Stimulated activated CD4-positive, alpha-beta T cell treated with anti-CD3 and anti-CD28 coated beads, Interleukin-1b, Interleukin-23, amount 100 ng/mL, for 1 hour (primary cell): ENCODE measurements at regions not wholly inside any gene's neighbourhood (a gene's known extent, or its start where the extent isn't known, plus 50 kb on each side); places are given as distances from the start of the nearest gene placed in this dataset.

ENCODE experiments used
- DNase-seq, 2 donors: peaks; one replicate each; pipeline ENCODE4 v3.0.0-alpha.2; 2020; ENCODE audit warnings: low read depth in 2 of 2

DNA sequence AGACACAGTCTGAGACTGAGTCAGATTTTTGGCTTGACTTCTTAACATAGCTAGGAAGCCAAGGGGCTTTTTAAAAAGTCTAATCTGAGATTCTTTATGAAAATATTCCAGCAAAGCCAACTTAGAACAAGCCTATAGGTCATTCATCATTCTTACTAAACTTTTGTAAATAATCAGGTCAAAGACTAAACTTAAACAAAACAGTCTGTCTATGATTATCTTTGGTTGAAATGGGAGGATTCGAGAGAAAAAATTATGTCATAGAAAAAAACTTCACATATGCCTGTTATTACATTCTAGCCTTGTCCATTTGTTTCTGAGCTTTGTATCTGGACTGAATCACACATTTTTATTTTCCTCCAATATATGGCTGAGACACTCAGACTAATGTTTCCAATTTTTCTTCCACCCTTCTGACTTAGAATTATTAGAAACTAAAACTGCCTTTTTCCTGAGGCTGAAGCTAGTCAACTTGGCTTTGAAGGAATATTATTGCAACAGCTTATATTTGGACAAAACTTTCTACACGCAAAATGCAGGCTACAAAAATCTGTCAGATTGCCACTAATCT lies 83.3 kb downstream of the ETS2 start:
- no peak for DNase-seq

DNA sequence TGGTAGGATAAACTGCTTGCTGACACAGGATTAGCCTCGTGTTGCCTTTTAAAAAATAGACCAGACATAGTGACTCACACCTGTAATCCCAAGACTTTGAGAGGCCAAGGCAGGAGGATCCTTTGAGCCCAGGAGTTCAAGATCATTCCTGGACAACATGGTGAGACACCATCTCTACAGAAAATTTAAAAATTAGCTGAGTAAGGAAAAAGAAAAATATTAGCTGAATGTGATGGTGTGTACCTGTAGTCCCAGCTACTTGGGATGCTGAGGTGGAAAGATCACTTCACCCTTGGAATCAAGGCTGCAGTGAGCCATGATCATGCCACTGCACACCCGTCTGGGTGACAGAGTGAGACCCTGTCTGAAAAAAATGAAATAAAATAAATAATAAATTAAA lies 82.0 kb downstream of the ETS2 start:
- DNase-seq: no peak

DNA sequence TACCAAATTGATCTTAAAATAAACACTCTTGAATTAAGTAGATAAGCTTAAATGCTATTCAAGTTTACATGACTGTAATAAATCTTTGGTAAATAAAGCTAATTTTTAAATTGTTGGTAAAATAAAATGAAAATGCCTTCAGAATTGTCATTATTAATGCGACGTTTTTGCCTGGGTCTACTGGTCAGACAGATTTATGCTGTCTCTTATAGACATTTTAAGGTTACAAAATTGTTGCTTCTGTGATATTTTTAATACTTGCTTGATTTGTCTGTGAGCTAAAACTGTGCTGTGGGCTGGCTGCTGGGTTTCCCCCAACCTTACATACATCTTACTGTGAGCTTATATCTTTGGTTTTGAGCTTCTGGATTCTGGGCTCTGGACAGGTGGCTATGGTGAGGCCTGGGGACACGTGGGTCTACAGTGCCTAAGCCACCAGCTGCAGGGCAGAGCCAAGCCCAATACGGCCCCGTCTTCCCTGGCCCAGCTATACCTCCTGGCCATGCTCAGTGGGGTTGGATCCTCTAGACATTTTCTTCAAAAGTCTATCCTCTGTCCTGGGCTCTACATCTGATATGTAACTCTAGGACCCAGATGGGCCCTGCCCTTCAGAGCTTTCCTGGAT lies 81.4 kb downstream of the ETS2 start:
- no peak for DNase-seq

DNA sequence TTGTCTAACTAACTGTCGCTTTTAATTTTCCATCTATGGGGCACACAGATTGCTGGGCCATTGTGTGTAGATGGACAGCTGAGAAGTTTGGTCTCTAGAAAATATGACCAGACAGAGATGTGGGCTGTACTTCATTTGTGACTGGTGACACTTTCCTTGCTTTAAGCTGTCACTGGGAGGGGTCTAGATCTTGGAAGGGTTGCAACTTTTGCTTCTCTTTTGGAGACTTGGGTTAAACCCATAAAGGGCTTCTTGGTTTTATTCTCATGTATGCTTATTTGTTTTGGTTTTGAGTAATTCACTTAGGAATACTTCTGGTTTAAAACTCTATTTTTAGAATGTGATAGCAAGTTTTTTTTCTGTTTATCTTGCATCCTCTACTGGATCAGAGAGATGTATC lies 80.2 kb downstream of the ETS2 start:
- DNase-seq: no peak

DNA sequence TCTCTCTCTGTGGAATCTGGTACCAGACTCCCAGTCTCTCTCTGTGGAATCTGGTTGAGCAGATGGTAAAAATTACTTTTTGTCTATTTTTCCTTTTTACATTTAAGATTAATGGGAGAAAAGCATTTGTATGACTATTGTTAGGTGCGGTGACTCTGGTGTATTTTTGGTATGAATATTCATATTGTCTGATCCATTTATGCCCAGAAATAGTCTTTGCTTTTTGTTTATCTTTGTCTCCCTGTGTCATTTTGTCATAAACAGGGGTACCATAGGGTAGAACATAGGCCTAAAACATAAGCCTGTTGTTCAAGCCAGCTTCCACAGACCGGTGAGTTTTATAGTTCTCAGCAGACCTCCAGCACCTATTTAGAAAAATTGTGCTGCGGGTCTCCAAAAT lies 78.7 kb downstream of the ETS2 start:
- DNase-seq: no peak

DNA sequence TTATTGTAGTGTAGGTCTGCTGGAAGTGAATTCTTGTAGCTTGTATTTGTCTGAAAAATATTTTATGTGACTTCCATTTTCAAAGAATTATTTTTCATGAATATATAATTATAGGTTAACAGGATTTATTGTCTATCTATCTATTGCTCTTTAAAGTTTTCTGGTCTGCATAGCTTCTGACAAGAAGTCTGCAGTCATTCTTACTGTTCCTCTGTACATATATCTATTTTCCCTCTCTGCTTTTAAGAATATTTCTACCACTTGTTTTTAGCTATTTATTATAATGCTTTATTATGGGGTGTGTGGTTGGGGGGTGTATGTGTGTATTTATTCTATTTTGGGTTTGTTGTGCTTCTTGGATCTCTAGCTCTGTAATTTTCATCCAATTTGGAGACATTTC lies 77.4 kb downstream of the ETS2 start:
- no peak for DNase-seq

DNA sequence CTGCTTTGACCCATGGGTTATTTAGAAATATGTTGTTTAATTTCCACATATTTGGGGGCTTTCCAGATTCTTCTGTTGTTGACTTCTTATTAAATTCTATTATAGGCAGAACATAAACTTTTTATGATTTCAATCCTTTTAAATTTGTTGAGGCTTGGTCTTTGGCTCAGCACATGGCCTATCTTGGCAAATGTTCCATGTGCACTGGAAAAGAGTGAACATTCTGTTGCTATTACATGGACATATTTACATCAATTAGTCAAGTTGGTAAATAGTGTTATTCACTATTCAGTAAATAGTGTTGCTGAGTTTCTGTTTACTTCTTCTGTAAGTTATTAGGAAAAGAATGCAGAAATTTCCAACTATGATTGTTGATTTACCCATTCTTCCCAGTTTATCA lies 75.4 kb downstream of the ETS2 start:
- no peak for DNase-seq

DNA sequence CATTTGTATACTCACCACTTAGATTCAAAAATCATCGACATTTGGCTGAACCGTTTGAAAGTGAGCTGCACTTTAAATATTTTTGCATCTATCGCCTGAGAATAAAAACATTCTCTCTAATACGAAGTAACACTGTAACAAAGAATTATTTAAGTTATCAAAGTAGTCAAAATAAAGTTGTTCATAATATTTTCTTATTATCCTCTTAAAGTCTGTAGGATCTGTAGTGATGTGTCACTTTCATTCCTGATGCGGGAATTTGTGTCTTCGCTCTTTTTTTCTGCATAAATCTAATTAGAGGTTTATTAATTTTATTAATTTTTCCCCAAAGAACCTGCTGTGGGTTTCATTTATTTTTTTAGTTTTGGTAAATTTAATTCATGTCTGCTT lies 74.8 kb downstream of the ETS2 start:
- DNase-seq: no peak

DNA sequence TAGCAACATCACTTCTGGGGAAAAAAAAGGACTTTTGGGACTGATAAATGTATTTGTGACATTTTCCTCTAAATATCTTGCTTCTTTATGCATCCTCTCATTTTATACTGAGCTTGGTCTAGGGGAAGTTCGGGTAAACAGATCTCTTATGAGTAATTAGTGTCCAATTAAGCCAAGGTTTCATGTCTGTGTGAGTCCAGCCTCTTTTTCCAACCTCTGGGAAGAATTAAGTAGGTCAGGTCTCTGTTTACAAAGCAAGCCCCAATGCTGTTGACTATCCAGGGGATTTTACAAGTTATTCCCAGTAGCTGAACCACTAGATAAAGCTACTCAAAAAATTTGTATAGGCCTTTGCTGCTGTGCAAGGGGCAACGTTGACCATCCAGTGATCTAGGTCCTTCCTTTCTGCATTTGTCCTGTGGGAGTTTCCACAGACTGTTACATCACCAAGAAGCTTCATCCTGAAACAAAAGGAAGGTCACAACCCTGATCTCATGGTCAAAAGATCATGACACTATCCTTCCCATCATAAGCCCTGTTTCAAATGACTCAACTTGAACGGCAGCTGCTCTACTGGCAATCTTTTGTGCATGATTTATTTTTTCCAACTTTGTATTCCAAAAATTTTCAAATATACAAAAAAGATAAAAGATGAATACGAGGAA lies 74.3 kb downstream of the ETS2 start:
- DNase-seq: no peak

DNA sequence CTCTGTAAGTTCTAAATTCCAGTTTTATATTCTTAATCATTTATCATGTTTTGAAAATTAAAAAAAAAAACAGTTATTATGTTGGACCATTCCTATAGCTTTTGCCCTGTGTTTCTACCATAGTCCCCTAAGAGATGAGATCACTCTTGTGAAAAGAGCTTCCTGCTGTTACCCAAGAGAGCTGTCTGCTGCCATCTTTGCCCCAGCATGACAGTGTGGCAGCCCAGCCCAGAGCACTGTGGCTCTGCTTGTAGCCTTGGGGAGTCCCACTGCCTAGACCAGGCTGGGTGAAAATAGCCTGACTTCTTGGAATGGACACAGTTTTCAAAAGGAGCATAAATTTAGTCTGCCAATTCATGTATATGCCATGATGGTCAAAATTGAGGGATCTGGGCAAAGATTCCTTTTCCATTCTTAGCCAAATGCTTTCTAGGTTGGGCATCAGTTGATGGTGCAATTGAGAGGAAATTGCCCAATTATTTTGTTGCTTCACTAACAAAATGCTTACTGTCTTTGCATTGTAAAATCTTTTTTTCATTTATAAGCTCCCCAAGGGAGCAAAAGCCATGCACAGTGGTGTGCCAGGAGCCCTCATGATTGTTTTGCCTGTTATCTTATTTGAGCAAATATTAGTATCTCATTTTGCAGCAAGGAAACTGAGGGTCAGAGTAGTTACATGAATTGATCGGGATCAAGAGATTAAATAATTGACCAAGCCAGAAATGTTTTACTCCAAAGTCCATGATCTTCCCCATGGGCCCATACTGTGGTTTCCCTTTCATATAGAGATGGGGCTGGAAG lies 72.8 kb downstream of the ETS2 start:
- DNase-seq: no peak

DNA sequence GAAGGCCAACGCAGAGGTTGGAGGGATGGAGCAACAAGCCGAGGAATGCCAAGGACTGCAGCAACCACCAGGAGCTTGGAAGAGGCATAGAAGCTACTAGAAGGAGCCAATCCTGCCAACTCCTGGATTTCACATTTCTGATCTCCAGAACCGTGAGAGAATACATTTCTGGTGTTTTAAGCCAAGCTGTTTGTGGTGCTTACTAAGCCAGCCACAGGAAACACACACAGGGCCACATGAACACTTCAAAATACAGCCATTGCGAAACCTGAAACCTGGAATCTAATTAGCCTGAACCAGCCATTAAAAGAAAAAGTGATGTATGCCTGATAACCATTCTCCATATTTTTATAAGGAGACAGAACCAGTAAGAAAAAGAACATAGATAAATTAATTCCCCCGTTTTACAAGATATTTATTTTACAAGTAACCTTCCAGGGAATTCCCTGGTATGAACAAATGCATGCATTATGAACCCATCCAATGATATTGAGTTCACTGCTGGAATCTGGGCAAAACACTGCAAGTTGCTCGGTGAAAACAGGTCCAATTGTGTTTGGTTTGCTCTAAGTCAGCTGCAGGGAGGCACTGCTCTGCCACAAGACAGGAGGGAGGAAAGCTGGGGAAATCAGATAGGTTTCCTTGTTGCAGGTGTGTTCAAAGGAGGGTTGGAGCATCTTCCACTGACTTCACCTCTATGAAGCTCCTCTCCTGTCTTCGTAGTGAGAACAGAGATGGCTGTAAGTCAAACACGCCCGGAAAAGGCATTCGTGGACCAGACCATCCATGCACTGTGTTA lies 70.2 kb downstream of the ETS2 start:
- DNase-seq: no peak
